GM19035 (cell line): ENCODE measurements at regions not wholly inside any gene's neighbourhood (a gene's known extent, or its start where the extent isn't known, plus 50 kb on each side); places are given as distances from the start of the nearest gene placed in this dataset.

Source experiments
- ATAC-seq: cut with Tn5 transposase; IDR thresholded peaks from one replicate; pipeline ENCODE4 v1.9.1; 2021; ENCODE audit not compliant: unreplicated experiment

DNA sequence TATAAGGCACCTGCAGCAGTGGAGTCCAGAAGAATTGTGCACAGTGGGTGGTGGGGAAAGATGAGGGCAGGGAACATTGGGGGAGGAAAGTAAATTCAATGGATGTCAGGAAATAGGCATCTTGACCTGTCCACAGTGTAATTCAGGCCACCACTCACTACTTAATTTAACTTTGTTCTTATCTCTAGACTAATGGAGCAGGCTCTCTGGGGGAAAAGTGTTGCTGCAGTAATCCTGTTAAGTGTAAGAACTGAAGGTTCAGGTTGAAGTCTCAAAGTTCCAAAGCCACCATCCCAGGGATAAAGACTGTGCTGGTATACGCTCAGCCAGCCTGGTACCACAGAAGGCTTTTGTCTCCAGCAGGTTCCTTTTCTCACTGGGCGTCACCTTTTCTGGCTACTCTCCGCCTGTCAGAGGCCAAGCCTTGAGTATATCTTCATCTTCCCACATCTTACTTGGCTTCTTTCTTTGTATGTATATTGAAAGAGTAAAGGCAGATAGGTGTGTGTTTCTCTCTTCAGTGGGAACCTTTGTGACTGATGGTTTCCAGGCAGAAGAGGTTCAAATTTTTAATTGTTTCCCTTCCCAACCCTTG lies 150.9 kb upstream of the DMRT1 start:
- no peak for ATAC-seq

DNA sequence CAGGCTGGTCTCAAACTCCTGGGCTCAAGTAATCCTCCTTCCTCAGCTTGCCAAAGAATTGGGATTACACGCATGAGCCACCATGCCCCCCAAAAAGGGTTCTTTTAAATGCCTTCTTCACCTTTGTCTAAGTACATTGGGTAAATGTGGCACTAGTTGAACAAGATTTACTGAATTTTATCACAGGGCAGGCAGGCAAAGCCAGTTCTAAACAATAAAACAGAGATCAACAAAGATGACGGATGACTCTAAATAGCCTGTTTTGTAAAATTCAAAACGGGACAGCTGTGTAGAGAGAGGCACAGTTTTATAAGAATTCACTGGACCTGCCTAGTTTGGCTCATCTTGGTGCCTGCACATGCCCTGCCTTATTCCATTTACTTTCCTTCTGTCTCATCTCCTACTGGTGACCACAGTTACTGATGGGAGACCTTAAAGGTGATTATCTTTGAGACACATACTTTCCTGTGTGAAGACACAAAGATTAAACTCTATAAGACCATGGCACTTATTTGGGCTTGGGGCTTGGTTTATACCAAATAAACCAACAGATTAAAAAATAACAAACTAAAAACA lies 149.6 kb upstream of the DMRT1 start:
- no peak for ATAC-seq

DNA sequence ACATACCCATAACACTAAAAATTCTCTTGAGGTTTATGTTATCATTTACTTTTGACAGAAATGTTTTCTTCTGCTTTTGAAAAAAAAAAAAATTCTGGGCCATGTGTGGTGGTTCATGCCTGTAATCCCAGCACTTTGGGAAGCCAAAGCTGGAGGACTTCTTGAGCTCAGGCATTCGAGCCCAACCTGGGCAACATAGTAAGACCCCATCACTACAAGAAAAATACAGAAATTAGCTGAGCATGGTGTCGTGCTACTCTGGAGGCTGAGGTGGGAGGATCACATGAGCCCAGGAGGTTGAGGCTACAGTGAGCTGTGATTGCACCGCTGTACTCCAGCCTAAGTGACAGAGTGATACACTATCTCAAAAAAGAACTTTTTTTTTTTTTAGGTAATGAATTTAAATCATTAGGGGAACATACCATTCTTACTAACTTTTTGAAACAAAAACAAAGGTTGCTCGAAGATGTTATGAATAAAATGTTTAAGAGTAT lies 148.8 kb upstream of the DMRT1 start:
- no peak for ATAC-seq

DNA sequence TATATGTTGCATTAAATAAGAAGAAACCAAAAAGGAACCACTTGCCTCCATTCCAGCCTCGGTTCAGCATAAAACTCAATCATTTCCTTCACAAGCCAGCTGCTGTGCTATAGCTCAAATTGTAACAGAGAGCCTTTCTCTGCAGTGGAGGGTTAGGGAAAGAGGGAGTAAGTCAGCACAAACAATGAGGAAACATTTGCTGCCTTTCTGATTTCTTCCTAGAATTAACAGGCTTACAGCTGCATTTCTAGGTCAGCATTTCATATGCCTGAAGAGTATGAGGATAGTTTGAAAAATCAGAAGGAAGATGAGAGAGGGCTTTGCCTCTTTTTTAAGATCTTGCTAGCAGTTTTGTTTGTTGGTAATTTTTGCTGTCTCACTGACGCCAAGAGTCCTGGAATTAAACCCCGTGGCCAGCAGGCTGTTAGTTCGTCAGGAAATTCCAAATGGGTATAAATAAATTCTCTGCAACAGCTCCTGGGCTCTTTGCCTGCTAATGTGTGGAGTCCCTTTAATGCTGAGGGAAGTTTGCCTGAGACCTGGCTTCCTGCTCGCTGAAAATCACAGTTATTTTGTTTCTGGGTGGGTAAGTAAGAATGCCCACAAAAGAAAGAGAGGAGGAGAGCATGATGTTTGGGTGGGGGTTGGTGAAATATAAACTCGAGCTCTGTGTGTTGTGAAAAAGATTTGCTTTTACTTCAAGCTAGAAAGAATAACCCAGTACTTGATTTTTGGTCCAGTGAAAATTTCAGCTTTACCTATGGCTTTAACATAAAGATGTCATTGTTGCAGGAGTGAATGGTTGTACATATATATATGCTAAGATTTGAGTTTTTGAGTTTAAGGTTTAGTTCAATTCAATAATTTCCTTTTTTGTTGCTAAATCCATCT lies 148.1 kb upstream of the DMRT1 start:
- no peak for ATAC-seq

DNA sequence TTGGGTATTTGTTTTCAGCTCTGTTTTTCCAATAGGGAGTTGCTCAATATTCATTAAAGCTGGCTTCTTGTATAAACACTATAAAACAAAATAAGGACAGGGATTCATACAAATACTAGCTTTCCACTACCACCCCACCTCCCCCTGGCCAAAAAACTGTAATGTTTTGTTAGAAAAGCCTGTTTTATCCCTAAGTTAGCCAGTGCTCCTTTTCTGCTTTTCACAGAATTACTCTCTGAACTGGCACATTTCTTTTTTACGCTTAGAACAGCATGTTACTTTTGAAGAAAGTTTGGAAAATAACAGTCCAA lies 147.4 kb upstream of the DMRT1 start:
- no peak for ATAC-seq

DNA sequence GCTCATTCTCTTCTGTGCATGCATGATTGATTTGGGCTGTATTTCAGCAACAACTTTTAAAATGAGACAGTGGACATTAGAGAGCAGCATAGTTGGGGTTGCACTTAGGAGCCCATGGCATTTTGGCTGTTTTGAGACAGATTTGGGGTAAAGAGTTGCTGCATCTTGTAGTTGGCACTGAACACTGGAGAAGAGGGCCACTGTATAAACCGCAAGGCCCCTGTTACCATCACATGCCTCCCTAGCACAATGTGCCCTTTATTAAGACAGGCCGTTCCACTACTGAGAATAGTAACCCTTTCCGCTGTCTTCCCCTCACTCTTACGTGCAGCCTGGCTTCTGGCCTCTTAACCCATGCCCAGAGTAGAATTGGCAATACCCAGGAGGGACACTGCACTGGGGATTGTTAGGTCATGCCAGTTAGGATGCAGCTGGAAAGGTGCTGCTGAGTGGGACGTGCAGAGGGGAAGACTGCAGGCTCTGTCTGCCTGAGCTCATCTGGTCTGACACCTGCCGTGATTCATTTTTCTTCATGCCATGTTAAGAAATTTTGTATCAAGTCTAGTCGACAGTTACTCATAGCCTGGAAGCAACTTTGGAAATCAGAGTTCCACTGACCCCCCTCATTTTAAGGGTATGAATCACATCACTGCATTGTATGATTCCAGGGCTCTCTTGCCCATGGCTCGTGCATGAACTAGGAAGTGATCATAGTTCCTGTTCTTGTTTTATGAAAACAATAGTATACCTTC lies 146.9 kb upstream of the DMRT1 start:
- ATAC-seq, result no peak

DNA sequence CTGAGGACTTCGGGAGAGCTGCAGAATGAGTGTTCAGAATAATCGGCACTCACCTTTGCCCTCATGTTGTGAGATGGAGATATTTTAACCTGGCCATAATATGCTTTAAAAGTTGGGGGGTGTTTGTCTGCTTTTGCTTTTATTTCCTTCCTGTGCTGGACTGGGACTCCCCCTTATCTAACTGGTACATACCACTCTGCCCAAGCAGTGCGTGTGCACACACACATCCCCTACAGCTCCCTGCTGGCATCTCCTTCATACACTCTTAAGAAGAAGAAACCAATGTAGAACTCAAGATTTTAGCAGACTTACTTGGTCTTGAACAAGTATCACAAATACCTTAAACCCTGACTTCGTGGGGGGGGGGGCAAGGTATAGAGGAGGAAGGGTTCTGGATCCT lies 146.2 kb upstream of the DMRT1 start:
- ATAC-seq, result no peak

DNA sequence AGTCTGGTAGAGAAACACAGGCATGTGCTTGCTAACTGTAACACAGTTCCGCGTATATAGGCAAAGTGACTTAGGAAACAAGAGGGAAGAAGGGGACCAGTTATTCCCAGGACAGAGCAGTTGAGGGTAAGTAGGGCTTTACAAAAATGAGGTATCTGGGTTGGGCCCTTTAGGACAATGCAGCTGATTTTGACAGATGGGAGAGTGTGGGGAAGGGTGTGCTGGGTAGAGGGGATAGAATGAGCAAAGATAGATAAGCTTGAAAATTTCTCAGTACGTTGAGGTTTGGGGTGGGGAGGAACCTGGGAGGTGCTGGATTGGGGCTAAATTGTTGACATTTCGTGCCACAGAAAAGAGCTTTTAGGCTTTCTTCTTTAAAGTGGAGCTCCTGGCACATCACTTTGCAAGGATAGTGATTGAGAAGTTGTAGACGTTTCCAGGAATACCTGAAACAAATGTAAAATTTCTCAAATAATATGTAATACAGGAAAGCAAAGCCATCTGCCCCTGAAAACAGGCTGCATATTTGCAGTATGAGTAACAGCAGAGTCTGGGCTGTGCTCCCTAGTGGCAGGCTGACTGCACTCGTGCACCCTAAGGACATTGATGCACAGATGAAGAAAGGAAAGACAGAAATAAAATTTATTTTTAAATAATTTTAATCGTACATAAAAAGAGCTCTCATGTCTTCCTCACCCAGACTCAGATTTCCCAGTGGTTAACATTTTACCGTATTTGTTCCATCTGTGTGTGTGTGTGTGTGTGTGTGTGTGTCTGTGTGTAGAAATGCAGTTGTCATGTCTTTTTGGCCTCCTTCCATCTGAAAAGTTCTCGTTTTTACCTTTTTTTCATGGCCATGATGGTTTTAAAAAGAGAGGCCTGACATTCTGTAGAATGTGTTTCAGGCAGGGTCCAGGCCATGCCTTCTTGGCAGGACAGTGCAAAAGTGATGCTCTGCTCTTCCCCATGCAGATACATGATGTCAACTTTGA lies 144.9 kb upstream of the DMRT1 start:
- ATAC-seq, result no peak

DNA sequence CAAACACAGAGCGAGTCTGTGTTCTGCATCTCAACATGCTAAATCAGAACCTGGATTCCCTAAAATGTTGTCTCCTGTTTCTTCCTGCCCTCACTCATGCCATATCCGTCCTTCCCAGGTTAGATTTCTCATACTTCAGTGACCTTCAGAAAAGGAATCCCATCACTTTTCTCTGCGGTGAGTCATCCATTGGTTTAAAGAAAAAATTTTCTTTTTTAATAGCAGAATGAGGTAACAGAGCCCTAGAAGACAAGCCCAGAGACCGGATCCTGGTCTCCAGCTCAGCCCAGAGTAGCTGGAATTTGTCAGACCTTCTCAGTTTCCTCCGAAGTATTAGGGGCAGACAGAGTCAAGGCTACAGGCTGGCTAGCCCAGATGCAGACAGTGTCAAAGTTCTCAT lies 143.2 kb upstream of the DMRT1 start:
- ATAC-seq, result no peak

DNA sequence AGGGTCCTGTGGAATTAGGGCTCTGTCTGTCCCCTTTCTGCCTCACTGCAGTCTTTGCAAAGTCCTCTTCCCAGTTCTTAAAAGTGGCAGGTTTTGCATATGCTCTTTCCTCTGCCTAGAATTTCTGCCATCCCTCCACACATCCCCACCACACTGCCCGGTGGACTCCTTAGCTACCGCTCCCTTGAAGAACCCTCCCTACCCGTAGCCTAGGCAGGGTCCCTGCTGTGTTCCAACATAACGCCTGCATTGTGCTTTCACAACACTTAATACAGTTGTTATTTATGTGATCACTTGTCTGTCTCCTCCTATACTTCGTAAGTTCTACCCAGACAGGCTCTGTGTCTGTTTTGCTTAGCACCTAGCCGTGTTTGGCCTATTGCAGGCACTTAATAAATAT lies 142.5 kb upstream of the DMRT1 start:
- no peak for ATAC-seq

DNA sequence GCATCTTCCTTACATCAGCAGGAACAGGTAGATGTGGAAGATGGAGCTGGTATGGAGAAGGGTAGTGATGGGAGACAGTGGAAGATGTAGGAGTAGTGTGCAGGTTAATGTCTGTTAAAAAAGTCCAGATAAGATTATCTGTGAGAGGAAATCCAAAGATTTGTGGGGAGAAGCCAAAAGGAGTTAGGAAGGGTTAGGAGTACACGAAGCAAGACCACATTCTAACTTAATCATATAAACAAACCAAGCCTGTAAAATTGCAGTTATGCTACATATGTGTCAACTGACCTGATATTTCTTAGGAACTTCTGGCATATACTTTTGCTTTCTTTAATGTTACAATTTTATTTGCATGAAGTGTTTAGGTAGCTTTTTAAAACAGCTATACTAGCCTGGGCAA lies 142.1 kb upstream of the DMRT1 start:
- no peak for ATAC-seq

DNA sequence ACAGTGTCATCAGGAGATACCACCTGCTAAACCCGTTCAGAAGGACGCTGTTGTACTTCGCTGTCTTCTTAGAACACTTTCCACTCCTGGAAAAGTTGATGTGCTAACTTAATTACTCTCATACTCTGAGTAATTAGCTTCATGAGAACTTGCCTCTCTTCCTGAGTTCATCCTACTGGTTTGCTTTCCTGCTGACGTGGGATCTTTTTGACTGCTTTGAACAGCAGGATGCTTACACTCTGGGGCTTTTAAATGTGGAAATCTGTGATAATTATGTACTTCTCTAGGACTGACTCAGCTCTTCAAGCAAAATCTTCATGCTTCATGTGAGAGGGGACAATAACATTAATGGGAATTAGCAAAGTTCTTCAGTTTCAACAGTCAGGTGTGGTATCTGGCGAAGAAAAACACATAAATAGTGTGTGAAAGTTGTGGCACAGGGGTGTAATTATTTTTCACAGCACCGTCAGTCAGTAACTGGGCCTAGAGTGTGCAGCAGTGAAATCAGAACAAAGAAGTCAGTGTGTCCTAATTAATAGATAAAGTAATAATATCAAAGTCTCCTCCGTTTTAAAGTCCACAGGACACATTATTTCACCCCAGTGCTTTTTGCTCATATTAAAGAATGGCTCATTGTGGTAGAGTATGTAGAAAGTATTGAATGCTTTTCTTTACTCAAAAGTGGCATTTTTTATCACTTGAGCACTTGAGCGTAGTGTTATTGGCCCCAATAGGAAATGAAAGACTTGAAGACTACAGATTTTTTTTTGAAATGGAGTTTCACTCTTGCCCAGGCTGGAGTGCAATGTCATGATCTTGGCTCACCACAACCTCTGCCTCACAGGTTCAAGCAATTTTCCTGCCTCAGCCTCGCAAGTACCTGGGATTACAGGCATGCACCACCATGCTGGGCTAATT lies 140.9 kb upstream of the DMRT1 start:
- no peak for ATAC-seq

DNA sequence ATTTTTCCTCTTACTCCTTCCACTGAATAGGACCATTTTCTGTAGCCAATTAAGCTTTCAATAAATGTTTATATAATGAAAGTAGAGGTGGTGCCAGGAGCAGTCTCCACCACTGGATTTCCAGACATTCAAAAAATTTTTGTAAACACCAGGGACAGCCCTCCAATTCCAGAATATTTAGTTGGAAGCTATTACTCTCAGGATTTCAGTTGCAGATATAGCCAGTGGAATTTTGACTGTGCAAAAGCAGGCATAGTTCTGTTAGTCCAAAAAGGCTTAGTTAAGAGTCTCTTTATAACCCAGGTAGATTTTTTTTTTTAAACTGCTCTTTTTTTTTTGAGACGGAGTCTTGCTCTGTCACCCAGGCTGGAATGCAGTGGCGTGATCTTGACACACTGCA lies 138.1 kb upstream of the DMRT1 start:
- ATAC-seq, result no peak

DNA sequence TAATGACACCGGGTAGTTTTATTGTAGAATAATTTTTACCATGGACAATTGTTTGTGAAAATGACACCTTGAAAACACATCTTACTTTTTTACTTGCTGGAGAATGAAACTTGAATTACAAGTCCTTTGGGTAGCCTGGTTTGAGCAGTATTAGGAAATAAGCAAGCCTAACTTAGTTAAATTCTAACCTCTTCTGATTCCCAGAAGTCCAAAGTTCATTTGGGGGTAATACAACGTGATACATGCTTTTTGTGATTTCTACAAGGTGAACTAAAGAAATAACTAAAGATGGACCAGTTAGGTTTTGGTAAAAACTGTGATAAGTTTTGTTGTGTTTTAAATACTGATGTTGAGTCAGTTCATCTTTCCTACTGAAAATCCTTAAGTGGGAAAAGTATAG lies 135.4 kb upstream of the DMRT1 start:
- no peak for ATAC-seq

DNA sequence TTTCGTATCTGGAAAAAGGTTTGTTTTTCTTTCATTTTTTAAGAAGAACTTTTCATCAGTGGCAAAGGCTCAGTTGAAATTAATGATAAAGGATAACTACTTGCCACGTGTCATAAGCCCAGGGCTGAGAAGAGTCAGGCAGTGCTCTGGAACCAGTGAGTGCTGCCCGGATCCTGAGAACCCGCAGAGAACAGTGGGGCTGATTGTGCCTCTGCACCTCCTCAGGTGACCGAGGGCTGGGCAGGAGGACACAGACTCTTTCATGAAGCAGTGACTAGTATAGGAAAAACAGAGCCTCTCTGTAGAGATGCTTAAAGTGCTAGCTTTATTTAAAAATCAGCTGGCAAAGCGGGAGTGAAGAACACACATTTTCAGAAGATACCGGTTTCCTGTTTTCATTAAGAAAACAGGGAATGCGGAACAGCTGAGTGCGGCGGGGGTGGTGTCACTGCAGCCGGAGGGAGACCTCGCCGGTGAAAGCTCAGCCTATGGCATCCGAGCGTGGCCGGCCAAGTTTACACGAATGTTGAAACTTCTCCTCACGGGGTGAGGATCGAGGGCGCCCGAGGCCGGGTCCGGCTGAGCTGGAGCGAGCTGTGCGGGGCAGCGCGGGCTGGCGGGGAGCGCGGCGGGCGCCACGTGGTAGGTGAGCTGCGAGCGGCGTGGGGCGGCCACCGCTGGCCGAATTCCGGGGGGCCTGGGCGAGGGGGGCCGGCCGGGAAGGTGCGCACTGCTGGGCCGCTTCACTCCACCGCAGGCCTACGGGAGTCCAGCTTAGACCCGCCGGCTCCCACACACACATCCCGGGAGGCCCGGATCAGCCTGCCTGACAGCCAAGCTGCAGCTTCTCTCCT lies 134.7 kb upstream of the DMRT1 start:
- ATAC-seq, result peak; percentile 71

DNA sequence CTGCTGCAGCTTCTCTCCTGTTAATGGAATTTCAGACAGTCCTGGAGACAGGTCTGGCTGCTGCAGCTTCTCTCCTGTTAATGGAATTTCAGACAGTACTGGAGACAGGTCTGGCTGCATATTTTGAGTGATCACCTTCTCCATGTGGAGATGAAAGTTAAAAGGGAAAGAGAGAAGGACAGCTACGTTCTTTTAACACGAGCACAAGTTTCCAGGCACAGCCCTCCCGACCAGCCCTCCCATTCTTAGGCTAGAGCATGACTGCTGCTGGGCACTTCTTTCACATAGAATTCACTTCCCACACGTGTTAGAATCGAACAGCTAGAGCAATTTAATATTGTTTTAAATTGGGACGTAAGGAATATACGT lies 133.3 kb upstream of the DMRT1 start:
- no peak for ATAC-seq

DNA sequence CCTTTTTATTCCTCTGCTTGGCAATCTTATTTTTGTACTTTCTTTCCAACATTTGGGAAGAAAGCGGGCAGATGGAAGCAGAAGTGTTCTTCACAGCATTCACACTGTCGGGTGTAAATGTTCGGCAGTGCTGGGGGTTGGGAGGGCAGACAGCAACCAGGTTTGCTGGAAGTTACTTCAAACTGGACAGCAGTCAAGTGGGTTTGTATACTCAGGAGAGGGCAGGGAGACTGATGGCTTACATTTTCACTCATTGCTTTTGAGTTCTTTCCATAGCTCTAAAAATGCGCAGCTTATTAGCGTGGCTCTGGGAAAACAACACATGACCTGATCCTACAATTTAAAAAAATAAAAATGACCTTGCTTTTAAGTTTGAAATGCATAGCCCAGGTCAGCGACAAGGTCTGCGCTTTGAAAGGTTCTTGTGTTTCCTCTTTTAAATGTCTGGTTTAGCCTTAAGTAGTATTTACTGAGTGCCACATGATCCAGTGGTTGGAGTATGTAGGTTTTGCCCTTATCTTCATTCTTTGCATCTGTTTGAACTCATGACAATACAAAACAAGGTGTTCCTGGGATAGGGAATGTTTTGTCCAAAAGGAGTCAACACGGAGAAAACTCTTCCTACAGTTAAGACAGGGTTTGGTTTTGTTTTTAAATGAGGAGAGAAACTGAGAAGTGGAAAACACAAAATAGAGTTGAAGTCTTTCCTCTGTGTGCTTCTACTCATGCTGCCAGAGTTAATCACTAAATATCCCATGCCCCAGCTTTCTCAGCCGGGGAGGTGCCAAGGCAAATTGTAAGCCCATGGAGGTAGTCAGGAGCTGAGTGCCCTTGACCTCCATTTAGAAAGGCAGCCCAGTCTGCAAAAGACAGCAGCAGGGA lies 132.7 kb upstream of the DMRT1 start:
- no peak for ATAC-seq
